GM23338 (cell line): ENCODE measurements at regions not wholly inside any gene's neighbourhood (a gene's known extent, or its start where the extent isn't known, plus 50 kb on each side); places are given as distances from the start of the nearest gene placed in this dataset.

ENCODE experiments used
- ATAC-seq: fragments of 200-7000 bp; cut with Tn5 transposase; 3 replicates; pipeline ENCODE4 v1.9.1; 2020
- DNase-seq: peaks from one replicate; pipeline ENCODE4 v3.0.0-alpha.2; 2015; ENCODE audit warnings: low spot score
- H2AFZ ChIP-seq: fragments of 200-600 bp; sonication (generic); 2 replicates; pipeline ENCODE4 v1.8.0; 2016; ENCODE audit warnings: antibody characterized with exemption, mild to moderate bottlenecking, moderate library complexity
- H3F3A ChIP-seq: fragments of 200-600 bp; sonication (generic); replicated peaks from 2 replicates; pipeline ENCODE4 v1.8.0; 2017; ENCODE audit warnings: antibody characterized with exemption, mixed run types, low read depth
- H3K27ac ChIP-seq: fragments of 200-600 bp; sonication (generic); 2 replicates; pipeline ENCODE4 v1.6.1; 2016; ENCODE audit warnings: low read depth
- H3K27me3 ChIP-seq: fragments of 200-600 bp; sonication (generic); 2 replicates; pipeline ENCODE4 v1.8.0; 2016; ENCODE audit warnings: mild to moderate bottlenecking, mixed run types, moderate library complexity; ENCODE audit not compliant: insufficient read depth
- H3K36me3 ChIP-seq: fragments of 200-600 bp; sonication (generic); 2 replicates; pipeline ENCODE4 v1.8.0; 2016; ENCODE audit warnings: mild to moderate bottlenecking; ENCODE audit not compliant: insufficient read depth
- H3K4me1 ChIP-seq: fragments of 200-600 bp; sonication (generic); 2 replicates; pipeline ENCODE4 v1.8.0; 2016; ENCODE audit warnings: mild to moderate bottlenecking, moderate library complexity; ENCODE audit not compliant: insufficient read depth
- H3K4me2 ChIP-seq: fragments of 200-600 bp; sonication (generic); 2 replicates; pipeline ENCODE4 v1.7.1; 2017; ENCODE audit warnings: mixed run types
- H3K4me3 ChIP-seq: fragments of 200-600 bp; sonication (generic); 2 replicates; pipeline ENCODE4 v1.6.1; 2016; ENCODE audit warnings: mixed run types
- H3K79me2 ChIP-seq: fragments of 200-600 bp; sonication (generic); replicated peaks from 2 replicates; pipeline ENCODE4 v1.8.0; 2017; ENCODE audit warnings: mild to moderate bottlenecking; ENCODE audit not compliant: insufficient read depth
- H3K9me2 ChIP-seq: fragments of 200-600 bp; sonication (generic); 2 replicates; pipeline ENCODE4 v1.8.0; 2017; ENCODE audit not compliant: insufficient read depth
- H4K20me1 ChIP-seq: fragments of 200-600 bp; sonication (generic); replicated peaks from 2 replicates; pipeline ENCODE4 v1.8.0; 2017; ENCODE audit warnings: mild to moderate bottlenecking; ENCODE audit not compliant: insufficient read depth
- H3K27ac Mint-ChIP-seq: 2 replicates; pipeline ENCODE4 v1.8.0; 2020; ENCODE audit warnings: inconsistent platforms, mild to moderate bottlenecking, moderate library complexity, mixed read lengths
- H3K27me3 Mint-ChIP-seq: 3 replicates; pipeline ENCODE4 v1.8.0; 2022; ENCODE audit warnings: low read depth, mild to moderate bottlenecking, moderate library complexity, mixed read lengths, inconsistent platforms; ENCODE audit not compliant: insufficient read depth, poor library complexity
- H3K36me3 Mint-ChIP-seq: 3 replicates; pipeline ENCODE4 v1.8.0; 2021; ENCODE audit warnings: low read depth, mild to moderate bottlenecking, inconsistent platforms, moderate library complexity, mixed read lengths
- H3K4me1 Mint-ChIP-seq: 3 replicates; pipeline ENCODE4 v1.8.0; 2020; ENCODE audit warnings: mild to moderate bottlenecking, inconsistent platforms, mixed read lengths
- H3K4me3 Mint-ChIP-seq: 3 replicates; pipeline ENCODE4 v1.8.0; 2021; ENCODE audit warnings: moderate library complexity, mild to moderate bottlenecking, inconsistent platforms, mixed read lengths
- H3K9me3 Mint-ChIP-seq: 3 replicates; pipeline ENCODE4 v1.8.0; 2020; ENCODE audit warnings: moderate library complexity, mild to moderate bottlenecking, inconsistent platforms, mixed read lengths
- ETS1 ChIP-seq: IDR thresholded peaks from 2 replicates; pipeline ENCODE4 v1.6.1; 2016; ENCODE audit warnings: antibody characterized with exemption
- EZH2 ChIP-seq: fragments of 200-600 bp; sonication (generic); IDR thresholded peaks from one replicate; pipeline ENCODE4 v1.8.0; 2017; ENCODE audit warnings: antibody characterized with exemption, mild to moderate bottlenecking, low read depth; ENCODE audit not compliant: unreplicated experiment
- JUNB ChIP-seq: IDR thresholded peaks from one replicate; pipeline ENCODE4 v1.6.1; 2016; ENCODE audit warnings: antibody characterized with exemption; ENCODE audit not compliant: unreplicated experiment
- POLR2AphosphoS5 ChIP-seq: IDR thresholded peaks from 2 replicates; pipeline ENCODE4 v1.6.1; 2016; ENCODE audit warnings: antibody characterized with exemption, low read depth
- STAT1 ChIP-seq: IDR thresholded peaks from one replicate; pipeline ENCODE4 v1.6.1; 2016; ENCODE audit warnings: antibody characterized with exemption; ENCODE audit not compliant: unreplicated experiment
- ZNF114 ChIP-seq: fragments of 250-450 bp; sonication (Bioruptor Pico); IDR thresholded peaks from 2 replicates; pipeline ENCODE4 v1.5.0; 2020; ENCODE audit warnings: mild to moderate bottlenecking, moderate library complexity
- ZNF331 ChIP-seq: fragments of 250-450 bp; sonication (Bioruptor Pico); IDR thresholded peaks from 2 replicates; pipeline ENCODE4 v1.5.0; 2020; ENCODE audit warnings: low read depth, mild to moderate bottlenecking, moderate library complexity
- ZNF462 ChIP-seq: fragments of 250-450 bp; sonication (Bioruptor Pico); IDR thresholded peaks from 2 replicates; pipeline ENCODE4 v1.5.0; 2020; ENCODE audit warnings: mild to moderate bottlenecking, moderate library complexity

- TF ChIP-seq ZNF462 (CRISPR knock-in tag): no peak
- TF ChIP-seq JUNB: no peak
- TF ChIP-seq POLR2AphosphoS5: no peak
- TF ChIP-seq ZNF331 (CRISPR knock-in tag): no peak
- TF ChIP-seq ETS1: no peak
- no peak for TF ChIP-seq EZH2
- no peak for TF ChIP-seq STAT1
These were observed 371.6 kb upstream of the OBI1 start (continued) for GRCh38 chr13:79030513-79030912.

GRCh38 chr13:79018166-79018565, 359.2 kb upstream of the OBI1 start:
- Mint-ChIP-seq H3K4me3 (no peak overlapping the region), H3K27me3 (no peaks in the 10 kb centered on the region), H3K9me3 (peaks cover 30% of the 10 kb centered on the region), H3K4me1 (no peaks in the 10 kb centered on the region), H3K27ac (no peak overlapping the region), H3K36me3 (peaks cover 13% of the 10 kb centered on the region)
- Histone ChIP-seq H3K4me3 (no peak overlapping the region), H3K27me3 (no peaks in the 10 kb centered on the region), H3K27ac (no peak overlapping the region), H3K4me2 (no peak overlapping the region), H3F3A (no peaks in the 10 kb centered on the region), H3K36me3 (no peaks in the 10 kb centered on the region), H4K20me1 (no peaks in the 10 kb centered on the region), H3K9me2 (no peaks in the 10 kb centered on the region), H3K79me2 (no peaks in the 10 kb centered on the region), H3K4me1 (no peaks in the 10 kb centered on the region), H2AFZ (no peak overlapping the region)
- DNase-seq (no peak), ATAC-seq (no peak)
- TF ChIP-seq EZH2 (no peak), ZNF114 (CRISPR knock-in tag) (no peak)
